SIG-M5 treated with dmso at 0.1 percent for 504 hours (cell line): ENCODE measurements at regions not wholly inside any gene's neighbourhood (a gene's known extent, or its start where the extent isn't known, plus 50 kb on each side); places are given as distances from the start of the nearest gene placed in this dataset.

Experiments used
- DNase-seq: peaks from one replicate; lab custom pipeline; 2025; ENCODE audit not compliant: unreplicated experiment; lab: John Stamatoyannopoulos, UW

DNA sequence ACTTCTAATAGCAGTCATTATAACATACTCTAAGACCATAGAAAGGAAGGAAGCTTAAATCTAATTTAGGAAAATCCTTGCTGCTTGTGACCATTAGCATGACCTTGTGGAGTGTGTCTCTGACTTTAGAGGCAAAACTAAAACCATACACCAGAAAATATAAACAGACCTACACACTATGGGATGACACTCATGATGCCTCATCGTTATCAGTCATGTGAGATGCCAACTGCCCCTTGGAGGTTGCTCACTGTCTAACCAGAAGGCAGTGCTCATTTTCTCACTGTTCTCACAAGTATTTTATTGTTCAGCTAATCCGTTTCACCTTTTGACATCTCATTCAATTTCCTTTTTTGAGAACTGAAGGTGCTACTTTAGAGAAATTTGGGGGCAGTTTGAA lies 376.9 kb downstream of the RND3 start:
- DNase-seq: no peak

DNA sequence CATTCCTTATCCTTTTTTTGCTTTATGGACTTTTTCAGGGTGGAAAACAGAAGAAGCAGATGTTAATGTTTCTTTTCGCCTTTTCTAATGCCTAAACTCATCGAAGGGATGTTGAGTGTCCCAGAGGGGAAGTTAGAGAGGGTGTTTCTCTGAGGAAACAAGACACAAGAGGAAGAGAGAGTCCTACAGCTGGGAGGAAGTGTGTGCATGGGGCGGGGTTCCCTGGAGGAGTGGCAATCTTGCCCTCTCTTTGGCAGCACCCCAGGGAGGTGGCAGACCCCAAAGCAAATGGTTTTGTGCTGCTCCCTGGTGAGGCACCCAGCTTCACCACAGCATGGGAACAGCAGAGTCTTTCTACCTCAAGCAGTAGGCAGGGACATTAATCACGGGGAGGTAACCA lies 377.6 kb downstream of the RND3 start:
- DNase-seq: no peak

DNA sequence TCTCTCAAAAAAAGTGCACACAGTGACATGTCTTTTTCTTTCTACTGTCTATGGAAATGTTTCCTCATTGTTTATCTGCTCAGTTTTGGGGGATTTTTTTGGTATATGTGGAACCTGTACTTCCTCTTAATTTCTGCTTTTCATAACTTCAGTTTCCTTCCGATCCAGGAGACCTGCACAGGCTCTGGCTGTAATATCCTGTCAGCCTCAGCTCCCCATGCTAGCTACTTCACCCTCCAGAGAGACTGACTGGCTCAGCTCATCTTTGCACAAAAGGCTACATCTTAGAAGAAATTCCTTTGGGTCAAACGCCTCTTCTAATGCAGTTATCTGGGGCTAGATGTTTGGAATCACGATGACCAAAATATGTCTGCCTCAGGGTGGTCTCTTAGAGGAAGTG lies 378.4 kb downstream of the RND3 start:
- no peak for DNase-seq

DNA sequence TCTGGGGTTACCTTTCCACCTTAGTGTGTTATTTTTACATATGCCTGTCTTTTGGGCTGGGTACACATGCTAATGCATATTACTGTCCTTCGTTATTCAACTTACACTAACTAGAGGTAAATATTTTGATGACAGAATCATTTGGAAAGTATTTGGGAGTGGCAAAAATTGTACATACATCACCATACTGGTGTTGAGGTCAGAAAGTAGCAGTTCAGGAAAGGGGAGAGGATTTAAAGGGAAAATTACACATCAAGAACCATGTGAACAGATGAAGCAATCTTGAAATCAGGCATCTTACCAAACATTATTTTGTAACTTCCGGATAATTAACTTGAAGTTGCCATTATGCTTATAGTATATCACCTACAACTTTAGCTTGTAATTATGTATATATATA lies 379.7 kb downstream of the RND3 start:
- no peak for DNase-seq

DNA sequence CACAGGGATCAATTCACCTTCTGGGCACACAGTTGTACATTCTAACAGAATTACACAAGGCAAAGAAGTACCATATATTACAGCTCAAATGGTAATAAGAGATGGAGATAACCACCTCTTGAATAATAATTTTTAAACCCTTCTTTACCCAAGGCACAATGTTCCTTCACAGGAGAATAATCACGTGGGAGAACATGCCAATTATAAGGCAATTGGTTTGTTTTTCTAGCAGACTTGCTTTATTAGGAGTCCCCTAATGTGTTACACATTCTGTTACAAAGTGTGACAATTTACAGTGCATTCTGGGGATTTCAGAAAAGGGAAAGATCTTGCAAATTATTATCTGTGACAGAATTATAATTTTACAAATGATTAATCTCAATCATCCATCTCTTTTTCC lies 380.3 kb downstream of the RND3 start:
- DNase-seq: no peak

DNA sequence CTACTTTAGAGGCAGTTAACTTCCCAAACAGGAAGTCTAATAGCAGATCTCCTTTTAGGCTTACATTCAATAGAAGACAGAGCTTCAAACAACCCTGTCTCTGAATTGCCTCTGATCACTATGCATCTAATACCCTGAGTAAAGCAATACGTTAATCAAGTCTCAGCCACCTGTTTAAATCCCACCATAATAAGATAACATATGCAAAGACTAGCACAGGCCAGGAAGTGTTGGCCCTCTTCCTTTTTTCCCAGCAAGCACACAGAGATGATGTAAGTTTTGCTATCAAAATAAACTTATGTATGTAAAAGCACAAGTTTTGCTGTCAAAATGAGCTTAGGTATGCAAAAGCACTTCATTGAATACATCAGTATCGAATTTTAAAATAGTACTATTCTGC lies 385.5 kb downstream of the RND3 start:
- DNase-seq: no peak

DNA sequence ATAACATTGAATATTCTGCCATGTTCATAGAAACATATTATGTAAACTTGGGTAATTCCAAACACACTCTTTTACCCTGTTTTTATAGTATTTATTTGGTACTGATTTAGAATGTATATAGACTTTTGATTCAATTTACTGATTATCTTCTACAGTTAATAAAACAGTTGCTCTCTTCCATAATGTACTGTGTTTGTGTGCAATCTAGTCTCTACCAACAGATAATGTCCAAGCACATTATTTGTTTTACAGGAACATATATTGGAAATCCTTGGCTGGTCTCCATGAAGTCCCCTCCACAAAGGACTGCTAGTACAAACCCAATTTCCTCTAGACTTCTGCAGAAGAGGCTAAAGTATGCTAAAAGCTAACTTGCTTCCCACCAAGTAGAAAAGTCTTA lies 386.6 kb downstream of the RND3 start:
- no peak for DNase-seq

DNA sequence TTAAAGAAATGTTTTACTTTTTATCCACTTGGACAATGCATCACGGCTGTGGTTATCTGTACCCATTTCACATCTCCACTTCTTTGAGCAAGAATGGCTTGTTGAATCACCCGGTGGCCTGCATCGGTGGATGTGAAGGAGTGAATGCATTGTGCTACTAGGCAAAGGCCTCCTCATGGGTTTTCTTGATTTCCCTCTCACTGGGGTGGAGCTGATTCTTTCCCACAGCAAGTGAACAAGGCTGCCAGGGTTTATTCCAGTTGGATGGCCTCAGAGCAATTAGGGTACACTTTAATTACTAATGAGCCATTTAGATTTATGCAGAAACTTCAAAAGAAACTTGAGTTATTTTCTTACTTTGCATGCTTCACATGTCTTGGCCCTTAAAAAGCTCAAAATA lies 387.1 kb downstream of the RND3 start:
- no peak for DNase-seq

DNA sequence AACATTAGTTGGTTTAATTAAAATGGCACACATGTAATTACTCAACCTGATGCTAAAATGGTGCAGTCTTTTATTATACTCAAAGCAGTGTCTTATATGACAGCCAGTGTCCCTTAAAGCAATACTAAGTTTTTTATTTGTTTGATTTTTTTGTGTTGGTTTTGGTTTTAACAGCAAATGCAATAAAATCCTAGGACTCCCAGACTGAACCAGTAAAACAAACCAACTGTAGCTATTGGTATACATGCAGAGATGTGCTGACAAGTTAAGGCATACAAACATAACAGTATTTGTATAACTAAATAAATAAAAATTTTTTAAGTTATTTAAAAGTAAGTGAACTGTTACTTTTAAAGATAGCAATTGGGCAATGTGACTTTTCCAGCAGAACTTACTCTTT lies 387.7 kb downstream of the RND3 start:
- DNase-seq: no peak

DNA sequence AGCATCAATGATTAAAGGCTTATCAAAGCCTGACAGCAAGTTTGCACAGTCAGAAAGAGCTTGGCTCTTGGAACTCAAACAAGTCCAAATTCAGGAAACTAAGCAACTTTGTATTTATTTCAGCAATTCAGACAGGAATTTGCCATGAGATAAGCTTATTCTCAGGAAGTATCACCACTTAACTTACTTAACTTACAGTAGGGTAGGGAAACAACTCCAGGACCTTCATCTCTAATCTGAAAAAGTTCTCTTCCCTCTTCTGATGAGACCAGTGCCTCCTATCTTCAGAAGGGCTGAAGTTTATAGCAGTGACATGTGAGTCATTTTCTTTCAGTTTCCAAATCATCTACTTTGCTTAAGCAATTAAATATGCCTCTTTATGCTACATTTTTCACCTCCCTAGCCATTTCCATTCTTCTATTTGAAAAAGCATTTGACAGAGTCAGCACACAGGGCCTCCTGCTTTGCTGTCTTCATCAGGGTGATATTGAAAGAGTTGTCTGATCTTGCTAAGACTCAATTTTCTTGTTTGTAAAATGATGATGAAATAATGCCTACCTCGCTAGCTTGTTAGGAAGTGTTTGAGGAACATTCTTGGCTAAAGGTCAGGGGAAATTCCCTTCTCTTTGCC lies 389.5 kb downstream of the RND3 start:
- DNase-seq: peak; percentile 7

DNA sequence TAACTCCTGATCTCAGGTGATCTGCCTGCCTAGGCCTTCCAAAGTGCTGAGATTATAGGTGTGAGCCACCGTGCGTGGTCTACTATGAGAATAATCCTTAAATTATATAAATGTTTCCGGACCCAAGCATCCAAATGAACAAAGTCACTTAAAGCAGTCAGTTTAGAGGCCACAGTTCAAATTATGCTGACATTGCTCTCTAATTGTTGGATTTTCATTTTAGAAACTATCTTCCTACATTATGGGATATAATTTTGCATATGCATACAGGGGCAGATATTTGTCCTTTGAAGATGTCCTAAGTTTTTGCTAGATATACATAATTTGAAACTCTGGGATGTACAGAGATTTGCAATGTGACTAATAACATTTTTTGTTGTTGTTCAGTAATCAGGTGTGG lies 390.1 kb downstream of the RND3 start:
- DNase-seq: no peak

DNA sequence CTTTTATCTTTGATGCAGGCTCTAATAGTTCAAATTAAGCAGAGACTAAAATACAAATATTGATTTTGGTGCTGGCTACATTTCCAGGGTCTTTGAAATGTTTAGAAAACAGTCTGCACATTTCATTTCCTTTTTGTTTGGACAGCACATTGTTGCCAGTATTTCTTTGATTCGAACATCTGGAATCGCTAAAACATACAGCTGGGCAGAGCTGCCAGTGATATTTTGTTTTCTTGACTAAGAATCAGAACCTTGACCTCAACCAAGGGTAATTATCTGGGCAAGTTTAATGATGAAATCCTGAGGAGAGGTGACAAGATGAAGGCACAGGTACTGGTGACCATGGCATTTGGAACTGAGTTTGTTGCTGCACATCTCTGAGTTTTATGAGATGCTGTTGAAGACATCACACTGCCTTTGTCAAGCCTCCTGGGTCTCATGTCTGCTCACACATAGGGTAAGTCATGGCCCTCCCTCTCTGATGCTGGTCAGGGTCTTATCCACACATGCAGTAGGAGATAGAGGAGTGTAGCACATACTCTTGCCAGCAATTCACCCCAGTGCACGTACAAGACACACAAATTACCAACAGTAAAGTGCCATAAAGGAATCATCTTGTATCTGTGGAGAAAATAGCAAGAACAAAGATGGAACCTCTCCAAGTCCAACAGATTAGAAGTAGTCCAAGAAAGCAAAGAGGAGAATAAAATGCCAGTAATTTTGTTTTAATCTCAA lies 391.9 kb downstream of the RND3 start:
- no peak for DNase-seq

DNA sequence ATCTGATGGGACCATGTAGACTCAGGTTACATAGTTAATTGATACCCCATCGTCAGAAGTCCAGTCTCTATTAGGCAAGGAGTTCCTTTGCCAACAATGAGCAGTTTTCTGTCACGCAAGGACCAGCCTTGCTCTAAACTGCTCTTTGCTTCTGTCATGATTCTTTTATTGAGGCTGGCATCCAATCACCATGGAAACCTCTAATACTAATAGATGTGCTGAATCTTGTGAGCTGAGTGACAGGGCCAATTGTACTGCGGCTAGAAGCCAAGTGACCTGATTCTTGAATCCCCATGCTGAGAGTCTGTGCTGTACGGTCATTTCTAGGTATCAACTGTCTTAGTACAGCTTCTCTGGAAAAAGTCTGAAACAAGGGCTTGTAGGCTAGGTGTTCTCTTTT lies 395.6 kb downstream of the RND3 start:
- no peak for DNase-seq

DNA sequence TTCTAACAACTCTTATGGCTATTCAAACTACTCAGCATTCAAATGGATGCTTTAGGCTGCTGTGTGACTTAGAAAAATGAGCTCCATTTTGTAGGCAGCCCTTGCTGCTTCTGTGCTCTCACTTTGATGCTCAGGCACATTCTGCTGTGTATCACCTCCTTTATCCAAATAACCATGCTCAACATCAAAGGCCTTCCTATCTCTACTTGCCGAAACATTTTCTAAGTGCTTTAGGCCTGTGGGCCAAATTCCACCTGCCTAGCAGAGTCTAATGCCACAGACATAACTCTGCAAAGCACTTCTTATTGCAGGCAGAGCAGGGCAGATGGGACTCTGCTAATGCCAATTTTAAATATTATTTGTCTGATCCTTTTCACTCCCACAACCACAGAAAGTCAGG lies 397.4 kb downstream of the RND3 start:
- DNase-seq: no peak

DNA sequence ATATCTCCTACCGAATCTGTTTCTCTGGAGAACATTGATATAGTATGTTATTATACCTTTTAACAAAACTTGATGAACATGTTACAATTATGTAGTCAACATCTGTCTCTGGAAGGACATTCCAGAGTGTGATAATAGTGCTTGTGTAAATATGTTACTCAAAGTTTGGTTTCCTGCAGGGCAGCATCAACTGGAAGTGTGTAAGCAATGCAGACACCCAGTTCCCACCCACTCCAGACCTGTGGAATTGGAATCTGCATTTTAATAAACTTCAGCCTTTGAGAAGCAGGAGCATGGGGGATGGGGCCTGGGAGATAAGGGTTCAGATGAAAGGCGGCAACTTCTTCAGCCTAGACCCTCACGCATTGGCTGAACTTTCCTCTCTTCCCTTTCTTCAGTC lies 398.9 kb downstream of the RND3 start:
- no peak for DNase-seq

DNA sequence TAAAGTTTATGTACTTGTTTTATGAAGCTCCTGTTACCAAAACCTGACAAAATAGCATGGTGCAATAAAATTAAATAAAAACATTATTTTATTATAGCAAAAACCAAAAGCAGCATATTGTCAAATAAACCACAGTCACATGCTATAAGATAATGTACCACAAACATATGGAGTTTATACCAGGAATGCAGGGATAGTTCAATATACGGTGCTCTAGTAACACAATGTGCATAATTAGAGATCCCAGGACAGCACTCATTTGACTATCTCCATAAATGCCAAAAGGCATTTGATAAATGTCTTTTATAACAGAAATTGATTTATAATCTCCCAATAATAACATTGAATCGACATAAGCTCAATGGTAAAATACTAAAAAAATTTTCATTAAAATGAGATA lies 402.0 kb downstream of the RND3 start:
- DNase-seq: no peak

DNA sequence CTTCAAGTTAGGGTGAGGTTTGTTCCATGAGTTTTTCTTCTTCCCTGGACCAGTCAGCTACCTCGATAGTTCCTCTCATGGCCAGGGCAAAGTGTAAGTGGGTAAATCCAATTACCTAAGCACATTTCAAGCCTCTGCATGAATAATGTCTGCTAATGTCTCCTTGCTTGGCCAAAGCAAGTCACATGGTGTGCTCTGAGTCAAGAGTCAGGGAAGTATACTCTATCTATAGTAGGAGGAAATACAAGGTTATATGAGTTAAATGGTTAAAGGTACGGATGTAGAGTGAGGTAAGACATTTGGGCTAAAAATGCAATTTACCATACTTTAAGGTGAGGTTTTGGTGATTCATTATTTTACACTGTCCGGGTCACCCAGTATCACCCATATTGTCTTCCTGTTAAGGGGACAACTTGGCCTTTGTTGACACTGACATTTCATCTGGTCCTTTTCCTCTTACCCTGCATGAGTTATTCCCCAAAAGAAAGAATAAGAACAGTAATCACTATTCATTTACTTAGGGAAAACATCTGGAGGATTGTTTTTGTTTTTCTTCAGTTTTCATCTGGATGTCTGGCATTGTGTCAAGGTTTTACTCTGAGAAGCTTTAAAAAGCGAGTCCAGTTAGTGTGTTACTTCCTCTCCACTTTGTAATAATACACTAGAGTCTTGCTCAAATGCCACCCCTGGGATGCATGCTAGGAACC lies 405.5 kb downstream of the RND3 start:
- no peak for DNase-seq

DNA sequence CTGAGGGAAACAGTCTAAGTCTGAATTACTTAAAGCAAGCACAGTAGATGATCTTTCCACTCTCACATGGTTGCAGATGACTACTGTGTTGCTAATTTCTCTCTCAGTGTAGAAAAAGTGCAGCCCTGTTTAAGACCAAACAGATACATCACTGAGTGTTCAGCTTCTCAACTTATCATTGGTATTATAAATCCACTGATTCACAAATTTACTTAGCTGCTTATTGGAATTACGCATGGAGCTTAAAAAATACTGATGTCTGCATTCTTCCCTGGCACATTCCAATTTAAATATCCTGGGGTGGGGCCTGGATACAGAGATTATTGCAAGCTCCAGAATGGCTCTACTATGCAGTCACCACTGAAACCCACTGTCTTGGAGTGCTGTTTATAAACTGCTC lies 411.2 kb downstream of the RND3 start:
- DNase-seq: no peak

DNA sequence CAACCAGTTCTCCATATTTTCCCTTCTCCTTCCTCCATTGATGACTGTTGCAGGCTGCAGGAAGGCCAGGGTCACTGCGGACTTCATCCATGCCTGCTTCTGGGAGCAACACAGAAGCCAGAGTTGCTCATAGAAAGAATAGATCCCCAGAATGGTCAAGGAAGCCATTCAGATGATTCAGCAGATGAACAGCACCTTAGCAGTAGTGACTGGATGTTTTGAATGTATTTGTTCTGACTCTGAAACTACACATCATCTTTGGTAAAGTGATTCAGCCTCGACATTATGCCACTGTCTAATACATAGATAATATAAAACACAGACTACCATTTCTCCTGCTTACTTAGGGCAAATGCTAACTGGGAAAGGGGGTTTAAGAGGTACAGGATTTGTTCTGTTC lies 411.6 kb downstream of the RND3 start:
- DNase-seq: no peak

DNA sequence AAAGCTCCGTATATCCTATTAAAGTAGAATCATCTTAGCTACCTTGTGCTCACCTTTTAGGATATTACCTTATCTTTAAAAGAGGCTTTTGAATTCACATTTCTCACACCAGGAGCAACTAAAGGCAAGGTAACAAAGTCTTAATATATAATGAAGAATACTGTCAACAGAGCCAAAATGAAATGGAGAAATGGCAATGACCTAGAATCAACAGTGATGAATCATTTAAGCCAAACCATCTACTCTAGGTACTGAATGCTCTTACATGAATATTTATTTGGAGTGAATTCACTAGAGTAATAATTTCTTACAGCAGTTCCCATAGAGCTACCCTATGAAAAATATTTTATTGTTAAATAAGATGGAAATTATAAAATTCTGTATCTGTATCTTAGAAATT lies 421.0 kb downstream of the RND3 start:
- DNase-seq: no peak

DNA sequence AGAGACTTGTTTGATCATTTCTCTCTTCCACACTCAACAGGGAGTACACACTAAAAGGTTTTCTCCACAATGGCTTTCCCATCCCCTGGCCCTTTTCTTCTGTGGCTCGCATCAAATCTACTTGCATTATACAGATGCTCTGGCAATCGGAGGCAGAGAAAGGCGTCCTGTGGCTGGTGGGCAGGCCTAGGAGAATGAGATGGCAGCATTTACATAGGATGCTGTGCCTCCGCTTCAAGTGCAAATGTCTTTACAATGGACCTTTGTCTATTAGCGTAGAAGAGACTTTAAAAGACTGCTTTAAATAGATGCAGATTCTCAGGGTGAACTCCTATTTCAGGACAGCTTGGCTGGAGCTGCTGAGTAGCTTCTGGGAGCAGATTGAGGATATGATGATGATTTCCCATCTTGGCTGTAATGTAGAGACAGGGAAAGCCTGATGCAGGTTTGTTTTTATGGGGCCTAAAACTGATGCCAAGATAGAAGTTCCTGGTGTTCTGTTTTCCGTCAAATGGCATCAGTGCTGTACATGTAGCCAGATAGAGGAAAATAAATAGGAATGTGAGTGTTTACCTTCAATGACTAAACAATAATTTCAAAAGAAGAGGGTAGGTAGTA lies 423.4 kb downstream of the RND3 start:
- no peak for DNase-seq

DNA sequence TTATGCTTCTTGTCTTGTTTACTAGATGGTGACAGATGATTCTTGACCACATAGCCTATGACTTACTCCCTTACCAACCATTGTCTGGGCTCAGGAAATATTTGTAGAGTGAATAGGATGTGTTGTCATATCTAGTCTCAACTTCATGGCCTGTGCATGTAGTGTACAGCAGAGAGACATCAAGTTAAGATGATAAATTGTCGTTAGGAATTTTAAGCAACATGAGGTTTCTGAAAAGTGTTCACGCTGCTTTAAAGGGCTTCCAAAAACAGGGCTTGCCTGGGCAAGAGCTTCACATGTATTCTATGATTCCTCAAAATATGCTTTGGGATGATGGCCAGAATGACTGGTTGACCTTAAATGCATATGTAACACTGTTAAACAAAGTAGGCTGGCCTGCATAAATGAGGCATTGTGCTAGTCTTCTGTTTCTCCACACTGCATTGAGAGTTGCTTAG lies 424.0 kb downstream of the RND3 start:
- DNase-seq: no peak
